PC-9 (cell line): ENCODE measurements at regions not wholly inside any gene's neighbourhood (a gene's known extent, or its start where the extent isn't known, plus 50 kb on each side); places are given as distances from the start of the nearest gene placed in this dataset.

Source experiments
- EZH2 ChIP-seq: fragments of 200-600 bp; sonication (generic); IDR thresholded peaks from 2 replicates; pipeline ENCODE4 v1.8.0; 2017; ENCODE audit warnings: antibody characterized with exemption, low read depth
- TF ChIP-seq, protein P1 (sequence below): fragments of 200-600 bp; sonication (generic); conservative IDR thresholded peaks from 2 replicates; pipeline ENCODE4 v1.6.1; 2017; ENCODE audit warnings: mixed run types, antibody characterized with exemption, mild to moderate bottlenecking, moderate library complexity

DNA sequence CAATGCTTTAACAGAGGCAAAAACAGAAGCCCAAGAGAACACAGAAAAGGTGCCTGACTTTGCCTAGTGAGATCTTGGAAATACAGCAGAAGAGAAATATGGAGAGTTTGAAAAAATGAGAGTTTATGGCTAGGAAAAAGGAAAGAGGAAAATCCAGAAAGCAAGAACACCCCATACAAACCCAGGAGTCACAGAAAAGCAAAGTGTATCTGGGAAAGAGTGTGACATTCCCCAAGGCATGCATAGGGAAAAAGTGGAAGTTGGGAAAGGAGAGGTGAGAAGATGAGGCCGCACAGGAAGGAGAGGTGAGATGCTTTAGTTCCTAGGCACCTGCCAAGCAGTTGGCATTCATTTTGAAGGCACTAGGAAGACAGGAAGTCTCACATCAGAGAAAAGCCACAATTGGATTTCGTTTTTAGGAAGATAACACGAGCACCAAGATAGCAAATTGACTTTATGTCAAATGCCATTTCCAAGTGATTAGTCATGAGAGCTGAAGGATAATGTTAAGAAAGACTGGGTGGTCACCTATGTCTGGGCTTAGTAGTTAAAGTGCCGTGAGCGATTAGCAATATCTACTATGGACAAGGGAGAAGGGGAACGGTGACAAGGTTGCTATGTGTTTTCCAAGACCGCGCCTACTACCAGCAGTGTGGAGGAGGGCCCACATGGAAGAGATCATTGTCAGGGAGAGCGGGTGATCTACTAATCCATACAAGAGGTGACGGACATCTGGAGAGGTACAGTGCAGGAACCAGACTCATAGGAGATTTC, 224.1 kb upstream of the PARD3B start:
- TF ChIP-seq EZH2, result no peak
- TF ChIP-seq, protein P1, sequence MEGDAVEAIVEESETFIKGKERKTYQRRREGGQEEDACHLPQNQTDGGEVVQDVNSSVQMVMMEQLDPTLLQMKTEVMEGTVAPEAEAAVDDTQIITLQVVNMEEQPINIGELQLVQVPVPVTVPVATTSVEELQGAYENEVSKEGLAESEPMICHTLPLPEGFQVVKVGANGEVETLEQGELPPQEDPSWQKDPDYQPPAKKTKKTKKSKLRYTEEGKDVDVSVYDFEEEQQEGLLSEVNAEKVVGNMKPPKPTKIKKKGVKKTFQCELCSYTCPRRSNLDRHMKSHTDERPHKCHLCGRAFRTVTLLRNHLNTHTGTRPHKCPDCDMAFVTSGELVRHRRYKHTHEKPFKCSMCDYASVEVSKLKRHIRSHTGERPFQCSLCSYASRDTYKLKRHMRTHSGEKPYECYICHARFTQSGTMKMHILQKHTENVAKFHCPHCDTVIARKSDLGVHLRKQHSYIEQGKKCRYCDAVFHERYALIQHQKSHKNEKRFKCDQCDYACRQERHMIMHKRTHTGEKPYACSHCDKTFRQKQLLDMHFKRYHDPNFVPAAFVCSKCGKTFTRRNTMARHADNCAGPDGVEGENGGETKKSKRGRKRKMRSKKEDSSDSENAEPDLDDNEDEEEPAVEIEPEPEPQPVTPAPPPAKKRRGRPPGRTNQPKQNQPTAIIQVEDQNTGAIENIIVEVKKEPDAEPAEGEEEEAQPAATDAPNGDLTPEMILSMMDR, result no peak
